CD14-positive monocyte (primary cell): ENCODE measurements at regions not wholly inside any gene's neighbourhood (a gene's known extent, or its start where the extent isn't known, plus 50 kb on each side); places are given as distances from the start of the nearest gene placed in this dataset.

Source experiments
- DNase-seq, 3 donors: peaks; one replicate each; pipeline ENCODE4 v3.0.0-alpha.2; 2011 to 2022
- H2AFZ ChIP-seq: 2 replicates; pipeline ENCODE4 v1.6.0; 2012; ENCODE audit warnings: mild to moderate bottlenecking, low read depth, low read length, inconsistent platforms; ENCODE audit not compliant: insufficient read depth, poor library complexity, severe bottlenecking
- H3K27ac ChIP-seq, 2 donors: 1 replicate in 1 of 2; 2 replicates in 1 of 2; pipeline ENCODE4 v1.5.1; 2012 to 2013; ENCODE audit warnings: low read length in 2 of 2, control low read depth in 1 of 2, inconsistent platforms in 1 of 2, low read depth in 1 of 2, mild to moderate bottlenecking in 1 of 2
- H3K27me3 ChIP-seq, 2 donors: one replicate each; pipeline versions ENCODE4 v1.6.0 to v1.6.1; 2011 to 2013; ENCODE audit warnings: low read length in 2 of 2; ENCODE audit not compliant: control insufficient read depth in 2 of 2, insufficient read depth in 2 of 2
- H3K36me3 ChIP-seq, 2 donors: replicated peaks in 1 of 2; 1 replicate in 1 of 2; 2 replicates in 1 of 2; pipeline versions ENCODE4 v1.5.1 to v1.6.1; 2012 to 2013; ENCODE audit warnings: low read length in 2 of 2, control low read depth in 1 of 2, inconsistent platforms in 1 of 2, mild to moderate bottlenecking in 1 of 2; ENCODE audit not compliant: insufficient read depth in 2 of 2, control insufficient read depth in 1 of 2
- H3K4me1 ChIP-seq, 2 donors: 1 replicate in 1 of 2; 2 replicates in 1 of 2; pipeline versions ENCODE4 v1.5.1 to v1.6.1; 2012 to 2013; ENCODE audit warnings: low read length in 2 of 2, control low read depth in 1 of 2, inconsistent platforms in 1 of 2, mild to moderate bottlenecking in 1 of 2, moderate library complexity in 1 of 2; ENCODE audit not compliant: insufficient read depth in 2 of 2, control insufficient read depth in 1 of 2
- H3K4me2 ChIP-seq: replicated peaks from 2 replicates; pipeline ENCODE3; 2012; ENCODE audit warnings: low read length, moderate library complexity, mild to moderate bottlenecking; ENCODE audit not compliant: poor library complexity, severe bottlenecking; ENCODE audit errors: extremely low read depth
- H3K4me3 ChIP-seq, 3 experiments: fragments of 200-600 bp in 1 of 3; sonication (generic) in 1 of 3; replicated peaks in 1 of 3; 1 replicate in 2 of 3; 2 replicates in 1 of 3; pipeline ENCODE4 v1.5.1; 2011 to 2013; ENCODE audit warnings: low read length in 3 of 3, mild to moderate bottlenecking in 3 of 3, control low read depth in 2 of 3, low read depth in 2 of 3, inconsistent platforms in 1 of 3, moderate library complexity in 1 of 3
- H3K79me2 ChIP-seq: 2 replicates; pipeline ENCODE4 v1.6.0; 2012; ENCODE audit warnings: mild to moderate bottlenecking, control low read depth, inconsistent platforms, low read length, moderate library complexity; ENCODE audit not compliant: insufficient read depth
- H3K9ac ChIP-seq: 2 replicates; pipeline ENCODE4 v1.6.0; 2017; ENCODE audit warnings: low read length, mild to moderate bottlenecking; ENCODE audit not compliant: insufficient read depth, poor library complexity, severe bottlenecking
- H3K9me3 ChIP-seq, 2 donors: replicated peaks in 1 of 2; 1 replicate in 1 of 2; 2 replicates in 1 of 2; pipeline versions ENCODE4 v1.5.1 to v1.6.1; 2012 to 2013; ENCODE audit warnings: low read length in 2 of 2, control low read depth in 1 of 2; ENCODE audit not compliant: control insufficient read depth in 1 of 2, insufficient read depth in 1 of 2
- H4K20me1 ChIP-seq: 2 replicates; pipeline ENCODE4 v1.6.0; 2012; ENCODE audit warnings: mild to moderate bottlenecking, low read length, control low read depth, moderate library complexity; ENCODE audit not compliant: insufficient read depth
- H3K27ac Mint-ChIP-seq, 7 donors: one replicate each; pipeline ENCODE4 v1.8.0; 2020; ENCODE audit warnings: mild to moderate bottlenecking in 7 of 7, mixed read lengths in 7 of 7, moderate library complexity in 6 of 7, inconsistent platforms in 2 of 7
- H3K27me3 Mint-ChIP-seq, 3 donors: one replicate each; pipeline ENCODE4 v1.8.0; 2021 to 2022; ENCODE audit warnings: low read depth in 3 of 3, mild to moderate bottlenecking in 3 of 3, mixed read lengths in 3 of 3, moderate library complexity in 3 of 3, inconsistent platforms in 1 of 3
- H3K36me3 Mint-ChIP-seq, 2 donors: one replicate each; pipeline ENCODE4 v1.8.0; 2020; ENCODE audit warnings: mixed read lengths in 2 of 2, inconsistent platforms in 1 of 2, mild to moderate bottlenecking in 1 of 2
- H3K4me1 Mint-ChIP-seq: one replicate; pipeline ENCODE4 v1.8.0; 2020; ENCODE audit warnings: mild to moderate bottlenecking, mixed read lengths
- H3K4me3 Mint-ChIP-seq, 2 donors: one replicate each; pipeline ENCODE4 v1.8.0; 2020; ENCODE audit warnings: mild to moderate bottlenecking in 2 of 2, mixed read lengths in 2 of 2, moderate library complexity in 1 of 2
- H3K9me3 Mint-ChIP-seq, 7 donors: one replicate each; pipeline ENCODE4 v1.8.0; 2020 to 2022; ENCODE audit warnings: mixed read lengths in 7 of 7, mild to moderate bottlenecking in 6 of 7, moderate library complexity in 6 of 7, inconsistent platforms in 2 of 7
- WGBS: methylation state at CpG from one replicate; pipeline ENCODE4 v1.1.5; 2013; ENCODE audit warnings: missing lambda C conversion rate; ENCODE audit not compliant: insufficient coverage; 5-methylcytosine and 5-hydroxymethylcytosine counted together
- intact Hi-C, 2 donors: fragments of 100-400 bp; cut with micrococcal nuclease; formaldehyde crosslinking; loops; one replicate each; pipeline versions ENCODE4 v1.15.0 to v1.15.1; 2023
- TF ChIP-seq, protein P1 (sequence below): fragments of 200-600 bp; IDR thresholded peaks from one replicate; pipeline ENCODE4 v1.8.0; 2022; ENCODE audit warnings: antibody characterized with exemption, mild to moderate bottlenecking

DNA sequence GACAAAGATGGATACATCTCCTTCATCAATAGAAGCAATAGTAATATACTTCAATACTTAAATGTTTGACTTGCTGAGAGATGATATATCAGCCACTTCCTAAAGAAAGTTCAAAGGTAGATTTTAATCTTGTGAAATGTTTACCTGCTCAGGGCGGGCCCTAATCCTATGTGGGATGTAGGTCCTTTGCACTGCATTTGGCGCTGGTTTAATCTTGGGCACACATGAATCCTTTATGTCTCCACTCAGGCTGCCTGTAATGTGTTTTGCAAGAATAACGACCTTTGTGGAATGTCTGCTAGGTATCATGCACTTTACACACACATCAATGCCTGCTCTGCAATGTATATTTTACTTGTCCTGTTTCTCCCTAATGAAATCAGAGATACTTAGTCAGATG lies 368.7 kb downstream of the GBA3 start:
- Histone ChIP-seq H2AFZ (no peak overlapping the region), H3K4me2 (no peak overlapping the region), H3K36me3 (no peaks in the 10 kb centered on the region), H4K20me1 (no peaks in the 10 kb centered on the region), H3K27ac (no peak overlapping the region), H3K4me3 (no peak overlapping the region), H3K4me1 (no peaks in the 10 kb centered on the region), H3K9ac (no peak overlapping the region), H3K9me3 (no peaks in the 10 kb centered on the region), H3K79me2 (no peaks in the 10 kb centered on the region), H3K27me3 (no peaks in the 10 kb centered on the region)
- Mint-ChIP-seq H3K4me3 (no peak overlapping the region), H3K27me3 (peaks cover 0 to 2% (median 0%) of the 10 kb centered on the region in 3 donors), H3K27ac (no peak overlapping the region), H3K9me3 (peaks cover 0 to 7% (median 0%) of the 10 kb centered on the region in 7 donors), H3K4me1 (no peaks in the 10 kb centered on the region), H3K36me3 (no peaks in the 10 kb centered on the region)
- intact Hi-C loops: no loop called here
- no peak for DNase-seq
- 86% methylated on average over 2 of the region's 3 CpGs for WGBS
- TF ChIP-seq, protein P1, sequence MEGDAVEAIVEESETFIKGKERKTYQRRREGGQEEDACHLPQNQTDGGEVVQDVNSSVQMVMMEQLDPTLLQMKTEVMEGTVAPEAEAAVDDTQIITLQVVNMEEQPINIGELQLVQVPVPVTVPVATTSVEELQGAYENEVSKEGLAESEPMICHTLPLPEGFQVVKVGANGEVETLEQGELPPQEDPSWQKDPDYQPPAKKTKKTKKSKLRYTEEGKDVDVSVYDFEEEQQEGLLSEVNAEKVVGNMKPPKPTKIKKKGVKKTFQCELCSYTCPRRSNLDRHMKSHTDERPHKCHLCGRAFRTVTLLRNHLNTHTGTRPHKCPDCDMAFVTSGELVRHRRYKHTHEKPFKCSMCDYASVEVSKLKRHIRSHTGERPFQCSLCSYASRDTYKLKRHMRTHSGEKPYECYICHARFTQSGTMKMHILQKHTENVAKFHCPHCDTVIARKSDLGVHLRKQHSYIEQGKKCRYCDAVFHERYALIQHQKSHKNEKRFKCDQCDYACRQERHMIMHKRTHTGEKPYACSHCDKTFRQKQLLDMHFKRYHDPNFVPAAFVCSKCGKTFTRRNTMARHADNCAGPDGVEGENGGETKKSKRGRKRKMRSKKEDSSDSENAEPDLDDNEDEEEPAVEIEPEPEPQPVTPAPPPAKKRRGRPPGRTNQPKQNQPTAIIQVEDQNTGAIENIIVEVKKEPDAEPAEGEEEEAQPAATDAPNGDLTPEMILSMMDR: no peak

- H3K4me1 Mint-ChIP-seq: no peaks in the 10 kb centered on the region
Measured at GRCh38 chr4:23060776-23061175, 368.0 kb downstream of the GBA3 start.

More at GRCh38 chr4:23060776-23061175, 368.0 kb downstream of the GBA3 start:
- TF ChIP-seq, protein P1: no peak
- no peaks in the 10 kb centered on the region for H3K36me3 Mint-ChIP-seq
- no peaks in the 10 kb centered on the region for H3K4me1 ChIP-seq
- H3K9me3 Mint-ChIP-seq: peaks cover 0 to 4% (median 0%) of the 10 kb centered on the region in 7 donors
- no peaks in the 10 kb centered on the region for H3K27me3 ChIP-seq
- no peak overlapping the region for H3K27ac ChIP-seq
- no peak overlapping the region for H3K27ac Mint-ChIP-seq
- no CpG with 5 or more reads among the region's 1 CpG for WGBS
- H3K36me3 ChIP-seq: no peaks in the 10 kb centered on the region
- no peak overlapping the region for H3K4me2 ChIP-seq
- no peak overlapping the region for H2AFZ ChIP-seq
- peaks cover 0 to 2% (median 0%) of the 10 kb centered on the region in 3 donors for H3K27me3 Mint-ChIP-seq
- H3K9me3 ChIP-seq: no peaks in the 10 kb centered on the region
- H4K20me1 ChIP-seq: no peaks in the 10 kb centered on the region
- H3K4me3 ChIP-seq: no peak overlapping the region
- intact Hi-C loops: no loop called here
- DNase-seq: no peak
- no peak overlapping the region for H3K4me3 Mint-ChIP-seq
- no peaks in the 10 kb centered on the region for H3K79me2 ChIP-seq
- H3K9ac ChIP-seq: no peak overlapping the region
